HFFc6 (cell line): ENCODE measurements at regions not wholly inside any gene's neighbourhood (a gene's known extent, or its start where the extent isn't known, plus 50 kb on each side); places are given as distances from the start of the nearest gene placed in this dataset.

Experiments
- DNase-seq: peaks from one replicate; pipeline ENCODE4 v3.0.0-alpha.2; 2018
- H3K27ac Mint-ChIP-seq: 2 replicates; pipeline ENCODE4 v1.8.0; 2020; ENCODE audit warnings: mild to moderate bottlenecking, mixed read lengths
- H3K27me3 Mint-ChIP-seq: 2 replicates; pipeline ENCODE4 v1.8.0; 2021; ENCODE audit warnings: mild to moderate bottlenecking, moderate library complexity, mixed read lengths; ENCODE audit not compliant: insufficient read depth
- H3K36me3 Mint-ChIP-seq: 2 replicates; pipeline ENCODE4 v1.8.0; 2021; ENCODE audit warnings: low read depth, mixed read lengths
- H3K4me1 Mint-ChIP-seq: 2 replicates; pipeline ENCODE4 v1.8.0; 2020; ENCODE audit warnings: low read depth, mixed read lengths
- H3K4me3 Mint-ChIP-seq: 2 replicates; pipeline ENCODE4 v1.8.0; 2020; ENCODE audit warnings: mild to moderate bottlenecking, moderate library complexity, mixed read lengths
- H3K9me3 Mint-ChIP-seq: 2 replicates; pipeline ENCODE4 v1.8.0; 2020; ENCODE audit warnings: mild to moderate bottlenecking, mixed read lengths
- CTCF ChIP-seq: fragments of 200-600 bp; sonication (generic); IDR thresholded peaks from 2 replicates; pipeline ENCODE4 v1.5.0; 2021; ENCODE audit warnings: antibody characterized with exemption, mild to moderate bottlenecking

DNA sequence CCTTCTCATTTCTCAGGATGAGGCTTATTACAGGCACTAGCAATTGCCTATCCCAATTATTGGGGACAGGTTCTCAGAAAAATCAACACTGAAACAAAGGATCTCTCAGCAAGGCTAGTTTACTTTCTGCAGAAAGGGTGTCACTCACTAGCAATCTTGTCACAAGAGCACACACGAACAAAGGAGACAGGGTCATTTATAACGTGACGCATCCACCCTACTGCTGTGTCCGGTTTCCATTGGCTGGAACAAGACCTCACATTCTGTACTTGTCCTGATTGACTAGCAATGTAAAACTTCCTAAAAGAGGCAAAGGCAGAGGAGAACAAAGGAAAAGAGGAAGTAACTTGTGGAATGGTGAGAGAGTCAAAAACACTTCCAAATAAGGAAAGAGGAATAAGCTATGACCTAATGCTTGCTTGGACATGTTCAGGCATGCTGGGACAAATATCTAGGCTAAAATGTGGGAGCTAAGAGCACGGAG is 160.2 kb upstream of the STXBP5 start:
- Mint-ChIP-seq H3K4me3 (no peak overlapping the region), H3K4me1 (peaks cover 29% of the 10 kb centered on the region), H3K27ac (peak overlapping the region; percentile 14; the same call in 1 of the 2 replicates), H3K27me3 (no peaks in the 10 kb centered on the region), H3K9me3 (peaks cover 24% of the 10 kb centered on the region), H3K36me3 (peaks cover 28% of the 10 kb centered on the region)
- no peak for TF ChIP-seq CTCF
- DNase-seq, result no peak

DNA sequence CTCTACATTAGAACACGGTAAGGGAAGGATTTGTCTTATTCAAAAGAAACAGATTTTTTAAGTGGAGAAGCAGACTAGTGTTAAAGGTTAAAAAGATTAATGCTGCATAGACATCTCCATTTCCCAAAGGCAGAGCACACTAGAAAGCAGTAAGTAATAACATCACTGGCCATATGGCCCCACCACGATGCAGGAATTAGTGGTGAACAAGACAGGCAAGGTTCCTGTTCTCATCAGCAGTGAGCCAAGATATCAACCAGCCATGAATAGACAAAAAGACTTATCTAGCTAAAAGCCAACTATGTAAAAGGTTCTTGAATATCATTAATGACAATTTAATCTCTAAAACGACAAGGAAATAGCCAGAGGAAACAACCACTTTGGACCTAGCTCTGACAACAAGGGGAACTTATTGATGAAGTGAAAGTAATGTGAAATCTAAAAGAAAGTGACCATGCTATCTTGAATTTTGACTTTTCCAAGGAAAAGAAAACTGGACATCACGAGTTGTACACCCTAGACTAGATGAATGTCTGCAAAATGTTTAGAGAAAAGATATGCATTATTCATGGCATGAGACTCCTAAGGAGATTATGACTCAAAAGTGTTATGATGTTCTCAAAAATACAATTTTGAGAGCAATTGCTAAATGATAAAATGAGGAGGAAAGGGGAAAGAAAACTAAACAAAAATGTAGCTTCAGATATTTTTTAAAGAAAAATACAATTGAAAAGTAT is 157.9 kb upstream of the STXBP5 start:
- Mint-ChIP-seq H3K27ac (no peak overlapping the region), H3K36me3 (peaks cover 28% of the 10 kb centered on the region), H3K4me3 (no peak overlapping the region), H3K27me3 (no peaks in the 10 kb centered on the region), H3K4me1 (peaks cover 29% of the 10 kb centered on the region), H3K9me3 (peaks cover 24% of the 10 kb centered on the region)
- DNase-seq, result no peak
- no peak for TF ChIP-seq CTCF

DNA sequence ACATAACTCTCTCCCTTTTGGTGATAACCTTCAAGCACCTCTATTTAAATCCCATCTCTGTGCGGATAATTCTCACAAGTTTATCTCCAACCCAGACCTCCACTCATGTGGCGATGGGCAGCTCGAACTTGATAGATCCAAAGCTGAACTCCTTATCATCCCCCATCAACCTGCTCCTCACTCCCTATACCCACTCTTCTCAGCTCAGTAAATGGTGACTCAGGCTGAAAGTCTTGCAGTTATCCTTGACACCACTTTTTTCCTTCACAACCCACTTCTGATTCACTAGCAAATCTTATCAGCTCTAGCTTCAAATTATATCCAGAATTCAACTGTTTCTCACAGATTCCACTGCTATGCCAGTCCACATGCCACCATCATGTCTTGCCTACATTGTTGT is 155.3 kb upstream of the STXBP5 start:
- Mint-ChIP-seq H3K4me1 (peaks cover 27% of the 10 kb centered on the region), H3K4me3 (no peak overlapping the region), H3K27me3 (no peaks in the 10 kb centered on the region), H3K9me3 (peaks cover 12% of the 10 kb centered on the region), H3K27ac (no peak overlapping the region), H3K36me3 (peaks cover 8% of the 10 kb centered on the region)
- DNase-seq, result no peak
- no peak for TF ChIP-seq CTCF

DNA sequence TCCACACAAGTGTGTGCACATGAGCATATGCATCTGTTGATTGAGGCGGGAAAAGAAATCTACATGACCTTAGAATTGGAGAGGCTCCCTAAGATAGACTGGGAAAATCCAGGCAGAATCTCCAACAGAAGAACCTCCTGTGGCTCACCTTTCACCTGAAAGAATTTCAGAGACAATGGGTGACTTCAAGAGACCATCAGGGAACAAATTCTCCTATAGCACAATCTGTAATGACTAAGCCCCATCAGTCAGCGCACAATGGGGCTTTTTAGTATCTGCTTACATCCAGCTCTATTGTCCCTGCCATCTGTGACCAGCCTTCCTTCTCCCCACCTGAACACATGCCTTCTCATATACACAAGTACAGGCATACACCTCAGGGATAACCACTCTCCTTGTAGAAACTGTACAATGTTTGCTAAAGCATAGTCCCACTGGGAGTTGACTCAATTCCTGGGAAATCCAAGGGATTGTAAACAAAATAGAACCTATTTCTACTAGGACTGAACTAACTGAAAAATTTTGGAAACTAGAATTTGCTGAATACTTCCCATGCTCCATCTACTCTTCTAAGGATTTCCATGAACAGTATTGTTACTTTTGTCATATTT is 150.8 kb upstream of the STXBP5 start:
- no peaks in the 10 kb centered on the region for H3K9me3 Mint-ChIP-seq
- peaks cover 2% of the 10 kb centered on the region; the same call in 1 of the 2 replicates for H3K27me3 Mint-ChIP-seq
- H3K27ac Mint-ChIP-seq, result no peak overlapping the region
- peaks cover 9% of the 10 kb centered on the region for H3K4me1 Mint-ChIP-seq
- no peak for TF ChIP-seq CTCF
- no peak for DNase-seq
- no peak overlapping the region for H3K4me3 Mint-ChIP-seq
- H3K36me3 Mint-ChIP-seq, result no peaks in the 10 kb centered on the region

DNA sequence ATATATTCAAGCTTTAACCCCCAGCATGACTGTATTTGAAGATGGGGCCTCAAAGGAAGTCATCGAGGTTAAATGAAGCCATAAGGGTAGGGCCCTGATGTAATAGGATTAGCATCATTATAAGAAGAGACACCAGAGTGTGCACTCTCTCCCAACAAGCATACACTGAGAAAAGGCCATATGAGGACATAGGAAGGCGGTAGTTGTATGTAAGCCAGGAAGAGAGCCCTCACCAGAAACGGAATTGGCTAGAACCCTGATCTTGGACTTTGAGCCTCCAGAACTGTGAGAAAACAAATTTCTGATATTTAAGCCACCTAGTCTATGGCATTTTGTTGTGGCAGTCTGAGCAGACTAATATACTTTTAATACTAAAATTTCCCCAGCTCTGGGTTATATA is 150.1 kb upstream of the STXBP5 start:
- no peak overlapping the region for H3K27ac Mint-ChIP-seq
- H3K4me1 Mint-ChIP-seq, result peaks cover 10% of the 10 kb centered on the region
- H3K36me3 Mint-ChIP-seq, result no peaks in the 10 kb centered on the region
- no peak for DNase-seq
- H3K9me3 Mint-ChIP-seq, result no peaks in the 10 kb centered on the region
- no peak overlapping the region for H3K4me3 Mint-ChIP-seq
- TF ChIP-seq CTCF, result no peak
- H3K27me3 Mint-ChIP-seq, result peaks cover 2% of the 10 kb centered on the region; the same call in 1 of the 2 replicates
